Parathyroid adenoma (tissue), 2 donors: ENCODE measurements at regions not wholly inside any gene's neighbourhood (a gene's known extent, or its start where the extent isn't known, plus 50 kb on each side); places are given as distances from the start of the nearest gene placed in this dataset.

Experiments
- H2AFZ ChIP-seq: fragments of 300-600 bp; sonication (generic); one replicate; pipeline ENCODE4 v1.7.0; 2017; ENCODE audit warnings: antibody characterized with exemption, mild to moderate bottlenecking
- H3K27ac ChIP-seq: fragments of 300-600 bp; sonication (generic); one replicate; pipeline ENCODE4 v1.7.0; 2017
- H3K27me3 ChIP-seq: fragments of 300-600 bp; sonication (generic); one replicate; pipeline ENCODE4 v1.7.0; 2017; ENCODE audit warnings: low read length; ENCODE audit not compliant: control insufficient read depth, insufficient read depth
- H3K36me3 ChIP-seq: fragments of 300-600 bp; sonication (generic); one replicate; pipeline ENCODE4 v1.7.0; 2017; ENCODE audit warnings: low read length; ENCODE audit not compliant: control insufficient read depth, insufficient read depth
- H3K4me1 ChIP-seq: fragments of 300-600 bp; sonication (generic); one replicate; pipeline ENCODE4 v1.7.0; 2017; ENCODE audit warnings: control low read depth
- H3K4me2 ChIP-seq: fragments of 300-600 bp; sonication (generic); one replicate; pipeline ENCODE4 v1.7.0; 2017; ENCODE audit warnings: low read length
- H3K4me3 ChIP-seq: fragments of 300-600 bp; sonication (generic); one replicate; pipeline ENCODE4 v1.7.0; 2017; ENCODE audit warnings: low read depth, low read length
- H3K79me2 ChIP-seq: fragments of 300-600 bp; sonication (generic); one replicate; pipeline ENCODE4 v1.7.0; 2017; ENCODE audit warnings: control low read depth
- H3K9ac ChIP-seq: fragments of 300-600 bp; sonication (generic); one replicate; pipeline ENCODE4 v1.7.0; 2017; ENCODE audit warnings: mild to moderate bottlenecking
- H3K9me3 ChIP-seq: fragments of 300-600 bp; sonication (generic); one replicate; pipeline ENCODE4 v1.7.0; 2017; ENCODE audit warnings: low read length; ENCODE audit not compliant: control insufficient read depth
- TF ChIP-seq, protein P1 (sequence below): fragments of 300-600 bp; sonication (generic); IDR thresholded peaks from one replicate; pipeline ENCODE4 v1.7.0; 2017; ENCODE audit warnings: antibody characterized with exemption, mild to moderate bottlenecking
- donor health status: primary hyperparathyroidism.

DNA sequence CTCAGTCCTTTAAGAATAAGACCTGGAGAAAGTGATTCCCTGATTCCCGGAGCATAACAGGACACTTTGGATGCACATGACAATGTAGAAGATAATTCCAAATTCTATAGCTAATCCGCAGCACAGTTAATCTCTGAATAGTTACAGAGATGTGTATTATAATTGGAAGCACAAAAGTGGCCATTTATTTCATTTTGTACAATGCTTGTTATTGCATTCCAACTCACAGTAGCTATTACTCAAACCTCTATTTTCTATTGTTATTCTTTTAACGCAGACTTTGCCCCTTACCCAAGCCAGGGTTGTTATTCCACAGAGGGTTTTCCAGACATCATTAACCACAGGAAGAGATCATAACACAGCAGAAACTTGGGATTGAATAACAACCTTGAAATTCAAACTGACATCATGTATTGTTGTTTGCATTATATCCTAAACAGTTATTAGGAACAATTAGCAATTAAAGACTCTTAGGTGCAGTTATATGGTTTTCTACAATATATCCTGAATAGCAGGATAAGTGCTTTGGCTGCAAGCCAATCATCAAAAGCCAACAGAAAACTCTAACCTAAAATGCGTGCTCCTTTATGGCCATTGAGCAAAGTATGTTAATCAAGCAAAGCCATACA, 984.0 kb upstream of the TENM3 start:
- no peak overlapping the region for H2AFZ ChIP-seq
- H3K27me3 ChIP-seq = no peaks in the 10 kb centered on the region
- H3K4me3 ChIP-seq = no peak overlapping the region
- H3K9me3 ChIP-seq = no peaks in the 10 kb centered on the region
- H3K36me3 ChIP-seq = no peaks in the 10 kb centered on the region
- no peak overlapping the region for H3K4me2 ChIP-seq
- no peaks in the 10 kb centered on the region for H3K4me1 ChIP-seq
- H3K9ac ChIP-seq = no peak overlapping the region
- H3K79me2 ChIP-seq = no peaks in the 10 kb centered on the region
- TF ChIP-seq, protein P1, sequence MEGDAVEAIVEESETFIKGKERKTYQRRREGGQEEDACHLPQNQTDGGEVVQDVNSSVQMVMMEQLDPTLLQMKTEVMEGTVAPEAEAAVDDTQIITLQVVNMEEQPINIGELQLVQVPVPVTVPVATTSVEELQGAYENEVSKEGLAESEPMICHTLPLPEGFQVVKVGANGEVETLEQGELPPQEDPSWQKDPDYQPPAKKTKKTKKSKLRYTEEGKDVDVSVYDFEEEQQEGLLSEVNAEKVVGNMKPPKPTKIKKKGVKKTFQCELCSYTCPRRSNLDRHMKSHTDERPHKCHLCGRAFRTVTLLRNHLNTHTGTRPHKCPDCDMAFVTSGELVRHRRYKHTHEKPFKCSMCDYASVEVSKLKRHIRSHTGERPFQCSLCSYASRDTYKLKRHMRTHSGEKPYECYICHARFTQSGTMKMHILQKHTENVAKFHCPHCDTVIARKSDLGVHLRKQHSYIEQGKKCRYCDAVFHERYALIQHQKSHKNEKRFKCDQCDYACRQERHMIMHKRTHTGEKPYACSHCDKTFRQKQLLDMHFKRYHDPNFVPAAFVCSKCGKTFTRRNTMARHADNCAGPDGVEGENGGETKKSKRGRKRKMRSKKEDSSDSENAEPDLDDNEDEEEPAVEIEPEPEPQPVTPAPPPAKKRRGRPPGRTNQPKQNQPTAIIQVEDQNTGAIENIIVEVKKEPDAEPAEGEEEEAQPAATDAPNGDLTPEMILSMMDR = no peak
- H3K27ac ChIP-seq = no peak overlapping the region

DNA sequence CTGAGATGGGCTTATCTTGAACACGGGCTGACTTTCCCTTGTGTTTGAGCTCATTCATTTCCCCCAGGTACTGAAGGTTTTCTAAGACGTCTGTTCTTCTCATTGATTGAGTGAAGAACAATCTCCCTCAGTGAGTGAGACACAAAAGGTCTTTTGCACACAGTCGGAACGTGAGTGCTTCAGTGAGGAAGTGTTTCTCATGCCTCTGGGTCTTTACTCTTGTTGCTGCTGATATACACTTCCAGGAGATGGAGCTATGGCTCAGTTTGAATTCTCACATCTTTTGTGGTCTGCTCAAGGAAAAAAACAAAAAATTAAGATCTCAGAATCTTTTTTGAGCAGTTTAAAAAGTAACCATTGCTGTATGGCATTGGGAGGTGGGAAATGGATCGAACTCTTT, 981.9 kb upstream of the TENM3 start:
- no peak overlapping the region for H3K27ac ChIP-seq
- no peak overlapping the region for H3K9ac ChIP-seq
- H3K36me3 ChIP-seq = no peaks in the 10 kb centered on the region
- H3K4me2 ChIP-seq = no peak overlapping the region
- H2AFZ ChIP-seq = no peak overlapping the region
- H3K4me1 ChIP-seq = no peaks in the 10 kb centered on the region
- no peaks in the 10 kb centered on the region for H3K9me3 ChIP-seq
- H3K79me2 ChIP-seq = no peaks in the 10 kb centered on the region
- H3K4me3 ChIP-seq = no peak overlapping the region
- TF ChIP-seq, protein P1 = no peak
- H3K27me3 ChIP-seq = no peaks in the 10 kb centered on the region

GRCh38 chr4:181264893-181265292, 978.3 kb upstream of the TENM3 start:
- TF ChIP-seq, protein P1 = no peak
- Histone ChIP-seq H2AFZ (no peak overlapping the region), H3K4me3 (no peak overlapping the region), H3K9me3 (no peaks in the 10 kb centered on the region), H3K27me3 (no peaks in the 10 kb centered on the region), H3K36me3 (no peaks in the 10 kb centered on the region), H3K9ac (no peak overlapping the region), H3K79me2 (no peaks in the 10 kb centered on the region), H3K4me2 (no peak overlapping the region), H3K27ac (no peak overlapping the region), H3K4me1 (no peaks in the 10 kb centered on the region)

DNA sequence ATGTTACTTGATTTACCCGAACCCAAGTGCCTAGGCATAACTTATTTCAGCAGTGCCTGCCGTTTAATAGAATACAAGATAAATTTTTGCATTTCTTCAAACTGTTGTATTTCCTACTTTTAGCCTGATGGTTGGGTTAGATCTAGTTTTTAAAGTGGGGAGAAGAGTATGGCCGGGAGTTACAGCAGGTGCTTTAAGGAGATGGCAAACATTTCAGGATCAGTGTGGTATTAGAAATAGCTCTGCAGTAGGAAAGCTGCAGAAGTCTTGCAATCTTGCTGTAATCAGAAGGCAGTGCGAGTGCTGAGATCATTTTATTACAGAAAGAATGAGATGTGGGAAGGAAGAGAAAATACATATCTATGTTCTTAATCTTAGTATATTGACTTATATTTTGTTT, 977.8 kb upstream of the TENM3 start:
- Histone ChIP-seq H3K27me3 (no peaks in the 10 kb centered on the region), H2AFZ (no peak overlapping the region), H3K79me2 (no peaks in the 10 kb centered on the region), H3K36me3 (no peaks in the 10 kb centered on the region), H3K4me2 (no peak overlapping the region), H3K27ac (no peak overlapping the region), H3K4me3 (no peak overlapping the region), H3K4me1 (no peaks in the 10 kb centered on the region), H3K9me3 (no peaks in the 10 kb centered on the region), H3K9ac (no peak overlapping the region)
- TF ChIP-seq, protein P1 = no peak

- Histone ChIP-seq H3K79me2 (no peaks in the 10 kb centered on the region), H3K4me3 (no peak overlapping the region), H2AFZ (no peak overlapping the region), H3K27ac (no peak overlapping the region), H3K36me3 (no peaks in the 10 kb centered on the region), H3K4me1 (no peaks in the 10 kb centered on the region), H3K9ac (no peak overlapping the region), H3K4me2 (no peak overlapping the region), H3K27me3 (no peaks in the 10 kb centered on the region), H3K9me3 (no peaks in the 10 kb centered on the region)
- TF ChIP-seq, protein P1 = no peak
Measured at GRCh38 chr4:181271116-181271640, 972.0 kb upstream of the TENM3 start.
